HepG2 (cell line): ENCODE measurements at regions not wholly inside any gene's neighbourhood (a gene's known extent, or its start where the extent isn't known, plus 50 kb on each side); places are given as distances from the start of the nearest gene placed in this dataset.
A peak's percentile ranks its signal among the peaks of the same experiment; 100 is the strongest.

ENCODE experiments used
- HNRNPLL ChIP-seq: fragments of 200-400 bp; formaldehyde crosslinking; IDR thresholded peaks from 2 replicates; pipeline ENCODE4 v1.6.1; 2017; ENCODE audit warnings: mild to moderate bottlenecking, low read depth, low read length; ENCODE audit not compliant: poor library complexity, severe bottlenecking
- HOXA5 ChIP-seq: sonication (generic); formaldehyde crosslinking; IDR thresholded peaks from 2 replicates; pipeline ENCODE4 v1.4.0; 2020; ENCODE audit warnings: missing genetic modification reagents
- SAP130 ChIP-seq: IDR thresholded peaks from 2 replicates; pipeline ENCODE4 v1.6.1; 2016; ENCODE audit warnings: low read depth
- SMARCC2 ChIP-seq: fragments of 450-650 bp; IDR thresholded peaks from 2 replicates; pipeline ENCODE4 v1.6.1; 2017; ENCODE audit warnings: antibody characterized with exemption, mild to moderate bottlenecking
- ZBTB7A ChIP-seq: sonication (generic); formaldehyde crosslinking; IDR thresholded peaks from 2 replicates; pipeline ENCODE4 v1.8.0; 2022; ENCODE audit warnings: mild to moderate bottlenecking, missing genetic modification reagents
- ZFP36 ChIP-seq: fragments of 150-350 bp; IDR thresholded peaks from 2 replicates; pipeline ENCODE4 v1.6.1; 2018; ENCODE audit warnings: borderline replicate concordance, low read length, low read depth; ENCODE audit not compliant: partially characterized antibody
- ZNF17 ChIP-seq: sonication (generic); formaldehyde crosslinking; IDR thresholded peaks from 2 replicates; pipeline ENCODE4 v1.5.0; 2020; ENCODE audit warnings: mild to moderate bottlenecking, missing genetic modification reagents
- ZNF235 ChIP-seq: sonication (generic); formaldehyde crosslinking; IDR thresholded peaks from 2 replicates; pipeline ENCODE4 v1.8.1; 2023; ENCODE audit warnings: mild to moderate bottlenecking, missing genetic modification reagents, borderline replicate concordance
- ZNF350 ChIP-seq: sonication (generic); formaldehyde crosslinking; IDR thresholded peaks from 2 replicates; pipeline ENCODE4 v1.4.0; 2020; ENCODE audit warnings: mild to moderate bottlenecking, low read depth, missing genetic modification reagents, borderline replicate concordance
- ZNF558 ChIP-seq: sonication (generic); formaldehyde crosslinking; IDR thresholded peaks from 2 replicates; pipeline ENCODE4 v1.9.0; 2022; ENCODE audit warnings: mild to moderate bottlenecking, missing genetic modification reagents, borderline replicate concordance
- ZNF619 ChIP-seq: sonication (generic); formaldehyde crosslinking; IDR thresholded peaks from 2 replicates; pipeline ENCODE4 v1.4.0; 2020; ENCODE audit warnings: mild to moderate bottlenecking, missing genetic modification reagents
- ZNF678 ChIP-seq: sonication (generic); formaldehyde crosslinking; IDR thresholded peaks from 2 replicates; pipeline ENCODE4 v1.4.0; 2020; ENCODE audit warnings: mild to moderate bottlenecking, missing genetic modification reagents
- TF ChIP-seq, protein P1 (sequence below): sonication (generic); formaldehyde crosslinking; IDR thresholded peaks from 2 replicates; pipeline ENCODE4 v1.4.0; 2020; ENCODE audit warnings: mild to moderate bottlenecking, missing genetic modification reagents
- TF ChIP-seq, protein P2 (sequence below): sonication (generic); formaldehyde crosslinking; IDR thresholded peaks from 2 replicates; pipeline ENCODE4 v1.5.0; 2020; ENCODE audit warnings: mild to moderate bottlenecking, missing genetic modification reagents, moderate library complexity
- TF ChIP-seq, protein P3 (sequence below): sonication (generic); formaldehyde crosslinking; IDR thresholded peaks from 2 replicates; pipeline ENCODE4 v1.5.0; 2020; ENCODE audit warnings: missing genetic modification reagents
- TF ChIP-seq, protein P4 (sequence below): sonication (generic); formaldehyde crosslinking; IDR thresholded peaks from 2 replicates; pipeline ENCODE4 v1.8.0; 2022; ENCODE audit warnings: missing genetic modification reagents, mild to moderate bottlenecking, inconsistent platforms, borderline replicate concordance
- TF ChIP-seq, protein P5 (sequence below): sonication (generic); formaldehyde crosslinking; IDR thresholded peaks from 2 replicates; pipeline ENCODE4 v1.4.0; 2020; ENCODE audit warnings: mild to moderate bottlenecking, missing genetic modification reagents

DNA sequence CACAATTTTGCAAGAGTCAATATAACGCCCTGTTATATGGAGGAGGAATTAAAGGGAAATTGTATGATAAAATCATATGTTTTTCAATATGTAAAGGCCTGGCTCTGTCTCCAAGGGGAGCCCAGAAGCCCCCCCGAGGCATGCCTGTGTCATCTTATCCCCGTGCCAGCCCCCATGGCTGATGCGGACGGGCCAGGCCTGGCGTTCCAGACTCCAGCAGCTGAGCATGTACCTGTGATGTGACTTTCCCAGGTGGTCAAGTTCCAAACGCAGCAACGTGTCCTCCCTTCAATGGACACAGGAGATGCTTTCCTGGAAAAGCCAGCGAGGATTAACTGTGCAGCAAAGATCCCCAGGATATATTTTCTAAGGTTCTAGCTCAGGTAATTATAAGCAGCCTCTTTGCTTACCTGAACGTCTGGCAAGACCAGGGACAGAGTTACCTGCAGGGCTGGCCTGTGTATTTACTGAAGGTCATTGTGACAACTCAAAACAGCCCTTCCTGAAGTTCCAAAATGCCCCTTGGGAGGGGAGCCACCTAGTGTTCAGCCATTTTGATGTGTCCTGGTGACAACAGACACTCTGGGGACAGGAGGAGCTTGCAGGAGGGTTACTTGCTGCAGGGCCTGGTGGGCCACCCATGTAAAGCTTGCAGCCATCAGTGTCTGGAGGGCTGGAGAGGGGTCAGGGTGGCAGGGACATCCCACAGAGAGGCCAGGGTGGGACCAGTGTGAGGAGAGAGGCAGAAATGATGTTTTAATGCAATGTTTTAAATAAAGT lies 53.3 kb upstream of the RNU6ATAC start (continued):
- TF ChIP-seq ZFP36: no peak
- no peak for TF ChIP-seq HNRNPLL
- TF ChIP-seq HOXA5: no peak
- no peak for TF ChIP-seq ZNF235 (CRISPR knock-in tag)
- TF ChIP-seq, protein P1, sequence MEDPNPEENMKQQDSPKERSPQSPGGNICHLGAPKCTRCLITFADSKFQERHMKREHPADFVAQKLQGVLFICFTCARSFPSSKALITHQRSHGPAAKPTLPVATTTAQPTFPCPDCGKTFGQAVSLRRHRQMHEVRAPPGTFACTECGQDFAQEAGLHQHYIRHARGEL (CRISPR knock-in tag): no peak
- no peak for TF ChIP-seq ZNF678
- TF ChIP-seq ZNF558 (CRISPR knock-in tag): no peak
- no peak for TF ChIP-seq SMARCC2
- no peak for TF ChIP-seq ZBTB7A (CRISPR knock-in tag)
- TF ChIP-seq ZNF350 (CRISPR knock-in tag): no peak
- TF ChIP-seq, protein P2, sequence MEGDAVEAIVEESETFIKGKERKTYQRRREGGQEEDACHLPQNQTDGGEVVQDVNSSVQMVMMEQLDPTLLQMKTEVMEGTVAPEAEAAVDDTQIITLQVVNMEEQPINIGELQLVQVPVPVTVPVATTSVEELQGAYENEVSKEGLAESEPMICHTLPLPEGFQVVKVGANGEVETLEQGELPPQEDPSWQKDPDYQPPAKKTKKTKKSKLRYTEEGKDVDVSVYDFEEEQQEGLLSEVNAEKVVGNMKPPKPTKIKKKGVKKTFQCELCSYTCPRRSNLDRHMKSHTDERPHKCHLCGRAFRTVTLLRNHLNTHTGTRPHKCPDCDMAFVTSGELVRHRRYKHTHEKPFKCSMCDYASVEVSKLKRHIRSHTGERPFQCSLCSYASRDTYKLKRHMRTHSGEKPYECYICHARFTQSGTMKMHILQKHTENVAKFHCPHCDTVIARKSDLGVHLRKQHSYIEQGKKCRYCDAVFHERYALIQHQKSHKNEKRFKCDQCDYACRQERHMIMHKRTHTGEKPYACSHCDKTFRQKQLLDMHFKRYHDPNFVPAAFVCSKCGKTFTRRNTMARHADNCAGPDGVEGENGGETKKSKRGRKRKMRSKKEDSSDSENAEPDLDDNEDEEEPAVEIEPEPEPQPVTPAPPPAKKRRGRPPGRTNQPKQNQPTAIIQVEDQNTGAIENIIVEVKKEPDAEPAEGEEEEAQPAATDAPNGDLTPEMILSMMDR (CRISPR knock-in tag): peak; percentile 75
- TF ChIP-seq, protein P3, sequence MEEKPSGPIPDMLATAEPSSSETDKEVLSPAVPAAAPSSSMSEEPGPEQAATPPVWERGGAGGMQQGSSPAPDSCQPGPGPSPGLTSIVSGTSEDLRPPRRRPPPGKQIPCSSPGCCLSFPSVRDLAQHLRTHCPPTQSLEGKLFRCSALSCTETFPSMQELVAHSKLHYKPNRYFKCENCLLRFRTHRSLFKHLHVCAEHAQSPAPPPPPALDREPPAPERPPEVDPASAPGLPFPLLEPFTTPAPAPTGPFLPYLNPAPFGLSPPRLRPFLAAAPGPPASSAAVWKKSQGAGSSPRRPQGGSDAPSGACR (CRISPR knock-in tag): no peak
- peak; percentile 66 for TF ChIP-seq SAP130
- TF ChIP-seq ZNF17 (CRISPR knock-in tag): no peak
- no peak for TF ChIP-seq ZNF619 (CRISPR knock-in tag)
- TF ChIP-seq, protein P4, sequence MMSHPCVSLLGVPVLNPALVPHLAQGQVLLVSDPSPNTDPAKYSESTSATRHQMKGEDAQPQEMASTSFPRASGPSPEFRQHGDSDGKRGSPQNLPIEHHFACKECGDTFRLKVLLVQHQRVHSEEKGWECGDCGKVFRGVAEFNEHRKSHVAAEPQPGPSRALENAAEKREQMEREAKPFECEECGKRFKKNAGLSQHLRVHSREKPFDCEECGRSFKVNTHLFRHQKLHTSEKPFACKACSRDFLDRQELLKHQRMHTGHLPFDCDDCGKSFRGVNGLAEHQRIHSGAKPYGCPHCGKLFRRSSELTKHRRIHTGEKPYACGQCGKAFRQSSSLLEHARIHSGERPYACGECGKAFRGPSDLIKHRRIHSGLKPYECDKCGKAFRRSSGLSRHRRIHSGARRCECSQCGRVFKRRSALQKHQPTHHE (CRISPR knock-in tag): no peak
- TF ChIP-seq, protein P5, sequence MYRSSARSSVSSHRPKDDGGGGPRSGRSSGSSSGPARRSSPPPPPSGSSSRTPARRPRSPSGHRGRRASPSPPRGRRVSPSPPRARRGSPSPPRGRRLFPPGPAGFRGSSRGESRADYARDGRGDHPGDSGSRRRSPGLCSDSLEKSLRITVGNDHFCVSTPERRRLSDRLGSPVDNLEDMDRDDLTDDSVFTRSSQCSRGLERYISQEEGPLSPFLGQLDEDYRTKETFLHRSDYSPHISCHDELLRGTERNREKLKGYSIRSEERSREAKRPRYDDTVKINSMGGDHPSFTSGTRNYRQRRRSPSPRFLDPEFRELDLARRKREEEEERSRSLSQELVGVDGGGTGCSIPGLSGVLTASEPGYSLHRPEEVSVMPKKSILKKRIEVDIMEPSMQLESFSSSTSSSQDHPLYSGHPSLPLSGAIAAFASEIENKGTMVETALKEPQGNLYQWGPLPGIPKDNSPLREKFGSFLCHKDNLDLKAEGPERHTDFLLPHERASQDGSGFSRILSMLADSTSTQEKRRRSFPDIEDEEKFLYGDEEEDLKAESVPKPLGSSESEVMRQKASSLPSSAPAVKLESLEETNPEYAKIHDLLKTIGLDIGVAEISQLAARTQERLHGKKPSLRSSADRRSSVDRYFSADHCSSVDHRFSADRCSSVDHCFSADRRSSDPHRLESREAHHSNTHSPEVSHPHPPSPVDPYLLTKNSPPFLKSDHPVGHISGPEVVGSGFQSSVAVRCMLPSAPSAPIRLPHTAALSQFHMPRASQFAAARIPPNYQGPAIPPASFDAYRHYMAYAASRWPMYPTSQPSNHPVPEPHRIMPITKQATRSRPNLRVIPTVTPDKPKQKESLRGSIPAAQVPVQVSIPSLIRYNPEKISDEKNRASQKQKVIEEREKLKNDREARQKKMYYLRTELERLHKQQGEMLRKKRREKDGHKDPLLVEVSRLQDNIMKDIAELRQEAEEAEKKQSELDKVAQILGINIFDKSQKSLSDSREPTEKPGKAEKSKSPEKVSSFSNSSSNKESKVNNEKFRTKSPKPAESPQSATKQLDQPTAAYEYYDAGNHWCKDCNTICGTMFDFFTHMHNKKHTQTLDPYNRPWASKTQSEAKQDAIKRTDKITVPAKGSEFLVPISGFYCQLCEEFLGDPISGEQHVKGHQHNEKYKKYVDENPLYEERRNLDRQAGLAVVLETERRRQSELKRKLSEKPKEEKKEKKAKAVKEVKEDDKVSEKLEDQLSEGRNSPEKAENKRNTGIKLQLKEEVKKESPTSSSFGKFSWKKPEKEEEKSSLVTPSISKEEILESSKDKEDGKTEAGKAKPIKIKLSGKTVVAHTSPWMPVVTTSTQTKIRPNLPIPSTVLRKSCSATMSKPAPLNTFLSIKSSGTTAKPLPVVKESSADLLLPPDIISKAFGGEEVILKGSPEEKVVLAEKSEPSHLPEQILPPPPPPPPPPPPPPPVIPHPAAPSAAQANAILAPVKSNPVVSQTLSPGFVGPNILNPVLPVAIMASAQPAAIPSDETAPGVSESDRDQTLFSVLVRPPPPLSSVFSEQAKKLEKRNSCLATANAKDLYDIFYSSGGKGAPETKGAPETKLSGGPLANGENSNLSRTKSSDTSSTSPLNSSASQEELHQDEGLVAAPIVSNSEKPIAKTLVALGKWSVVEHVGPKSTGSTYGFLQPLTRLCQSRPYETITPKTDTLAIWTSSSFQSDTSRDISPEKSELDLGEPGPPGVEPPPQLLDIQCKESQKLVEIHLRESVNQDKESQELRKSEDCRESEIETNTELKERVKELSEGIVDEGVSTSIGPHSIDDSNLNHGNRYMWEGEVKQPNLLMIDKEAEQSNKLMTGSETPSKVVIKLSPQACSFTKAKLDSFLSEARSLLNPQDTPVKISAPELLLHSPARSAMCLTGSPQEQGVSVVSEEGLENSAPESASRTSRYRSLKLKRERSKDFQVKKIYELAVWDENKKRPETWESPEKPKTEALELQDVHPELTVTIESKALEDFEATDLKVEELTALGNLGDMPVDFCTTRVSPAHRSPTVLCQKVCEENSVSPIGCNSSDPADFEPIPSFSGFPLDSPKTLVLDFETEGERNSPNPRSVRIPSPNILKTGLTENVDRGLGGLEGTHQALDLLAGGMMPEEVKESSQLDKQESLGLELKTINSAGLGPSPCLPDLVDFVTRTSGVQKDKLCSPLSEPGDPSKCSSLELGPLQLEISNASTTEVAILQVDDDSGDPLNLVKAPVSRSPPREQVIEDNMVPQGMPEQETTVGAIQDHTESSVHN (CRISPR knock-in tag): no peak
